ENCODE measurements at regions not wholly inside any gene's neighbourhood (a gene's known extent, or its start where the extent isn't known, plus 50 kb on each side); places are given as distances from the start of the nearest gene placed in this dataset.

- Histone ChIP-seq H3K27ac (ENCODE audit: insufficient read depth, low read length) (no peak overlapping the region), H4K8ac (ENCODE audit: low read depth in 2 of 2, low read length in 2 of 2) (no peak overlapping the region), H2BK20ac (ENCODE audit: low read depth, low read length) (no peak overlapping the region), H3K9me1 (ENCODE audit: insufficient read depth, low read length) (no peaks in the 10 kb centered on the region), H3K14ac (replicated peaks; ENCODE audit: low read depth, low read length) (no peak overlapping the region), H3K18ac (ENCODE audit: low read depth, low read length) (no peak overlapping the region), H3K79me1 (ENCODE audit: low read depth in 1 of 2, low read length in 2 of 2) (no peaks in the 10 kb centered on the region), H3K4ac (ENCODE audit: low read depth, low read length) (no peak overlapping the region), H3K9ac (ENCODE audit: low read depth, low read length) (no peak overlapping the region), H4K91ac (ENCODE audit: insufficient read depth, low read depth, low read length) (no peak overlapping the region), H2AK9ac (replicated peaks; ENCODE audit: low read depth, low read length, poor library complexity) (no peak overlapping the region), H3K4me2 (ENCODE audit: low read depth, low read length) (no peak overlapping the region), H3K9me3 (ENCODE audit: control insufficient read depth, insufficient read depth, low read length) (no peaks in the 10 kb centered on the region), H3K27me3 (ENCODE audit: control insufficient read depth, insufficient read depth, low read length) (peaks cover 23% of the 10 kb centered on the region; the same call in 1 of the 2 replicates), H2AFZ (replicated peaks; ENCODE audit: low read length, poor library complexity) (no peak overlapping the region), H3K23ac (ENCODE audit: low read depth, low read length) (no peak overlapping the region), H2BK15ac (ENCODE audit: low read depth, low read length) (no peak overlapping the region), H3K56ac (ENCODE audit: extremely low read depth, insufficient read depth, low read length) (no peak overlapping the region), H3K4me1 (ENCODE audit: control insufficient read depth, insufficient read depth, low read length) (no peaks in the 10 kb centered on the region), H4K5ac (ENCODE audit: low read depth, low read length) (no peak overlapping the region), H2BK120ac (ENCODE audit: low read depth, low read length) (no peak overlapping the region), H3K36me3 (ENCODE audit: control insufficient read depth, insufficient read depth, low read length) (no peaks in the 10 kb centered on the region), H2BK5ac (ENCODE audit: low read depth, low read length, poor library complexity, severe bottlenecking) (no peak overlapping the region), H2AK5ac (ENCODE audit: low read depth, low read length) (no peak overlapping the region), H4K20me1 (ENCODE audit: insufficient read depth, low read length) (no peaks in the 10 kb centered on the region), H3K4me3 (ENCODE audit: insufficient read depth, low read depth, low read length) (no peak overlapping the region)
- ATAC-seq (ENCODE audit: low read depth), result no peak
- dilution Hi-C loops (cut with HindIII; ENCODE audit: low sequenced_read_pairs, unreplicated experiment) (no loop called here), intact Hi-C loops (cut with micrococcal nuclease) (no loop called here), in situ Hi-C loops (cut with MboI; ENCODE audit: low sequenced_read_pairs) (no loop called here)
- TF ChIP-seq MAZ (IDR thresholded peaks at IDR 0.05; ENCODE audit: borderline replicate concordance, low read depth, low read length), result no peak
- TF ChIP-seq BHLHE40 (IDR thresholded peaks at IDR 0.05; ENCODE audit: low read depth, low read length), result no peak
- no peak for TF ChIP-seq RFX5 (IDR thresholded peaks at IDR 0.05; ENCODE audit: low read depth, low read length)
- no peak for TF ChIP-seq CTCF (conservative IDR thresholded peaks at IDR 0.05; ENCODE audit: low read depth, low read length)
- TF ChIP-seq CEBPB (IDR thresholded peaks at IDR 0.05; ENCODE audit: low read depth, low read length), result no peak
- no peak for TF ChIP-seq POLR2A (IDR thresholded peaks at IDR 0.05; ENCODE audit: low read depth, low read length)
- no peak for TF ChIP-seq USF2 (IDR thresholded peaks at IDR 0.05; ENCODE audit: low read depth, low read length)
- no peak for TF ChIP-seq ELK1 (IDR thresholded peaks at IDR 0.05; ENCODE audit: borderline replicate concordance, low read depth, low read length)
- TF ChIP-seq MAFK (IDR thresholded peaks at IDR 0.05; ENCODE audit: low read depth, low read length), result no peak
- TF ChIP-seq RAD21 (IDR thresholded peaks at IDR 0.05; ENCODE audit: low read length), result no peak
- TF ChIP-seq MXI1 (IDR thresholded peaks at IDR 0.05; ENCODE audit: borderline replicate concordance, low read depth, low read length), result no peak
- TF ChIP-seq NFE2L2 (IDR thresholded peaks at IDR 0.05; ENCODE audit: low read depth, low read length), result no peak
- CTCF ChIA-PET, result no interaction called here
- POLR2A ChIA-PET (ENCODE audit: unreplicated experiment), result no interaction called here
- BruUV-seq (replicated peaks), result no TSS peak
- no peak for DNase-seq
- WGBS, 2 experiments (ENCODE audit: extremely low coverage in 2 of 2, insufficient read length in 1 of 2), result 60% methylated on average over 1 of the region's 10 CpGs; no CpG with 5 or more reads in 1 of the 2 experiments
Measured at GRCh38 chr3:127461286-127461910, 129.1 kb downstream of the TPRA1 start.

Data from IMR-90 (cell line).